IMR-90 (cell line): ENCODE measurements at regions not wholly inside any gene's neighbourhood (a gene's known extent, or its start where the extent isn't known, plus 50 kb on each side); places are given as distances from the start of the nearest gene placed in this dataset.

Experiments
- ATAC-seq: fragments of 200-7000 bp; cut with Tn5 transposase; 2 replicates; pipeline ENCODE4 v1.9.1; 2020; ENCODE audit warnings: low read depth, mild to moderate bottlenecking, moderate library complexity
- BruUV-seq: library from RNA; stranded (reverse); fragments of 400-500 nt; replicated peaks from 2 replicates; lab custom pipeline; 2021; lab: Mats Ljungman, UMichigan
- CTCF ChIA-PET: fragments of 300-600 bp; formaldehyde crosslinking; extraction: SDS; loops from one replicate; lab custom pipeline; 2021; ENCODE audit warnings: antibody characterized with exemption; lab: Yijun Ruan, JAX
- POLR2A ChIA-PET: fragments of 300-600 bp; sonication (Branson Sonifier 250); formaldehyde crosslinking; loops from one replicate; lab custom pipeline; 2022; ENCODE audit warnings: antibody characterized with exemption; ENCODE audit not compliant: unreplicated experiment; lab: Charles Lee
- DNase-seq: peaks from one replicate; pipeline ENCODE4 v3.0.0; 2013
- H2AFZ ChIP-seq: replicated peaks from 2 replicates; pipeline ENCODE3; 2013; ENCODE audit warnings: low read length, mild to moderate bottlenecking; ENCODE audit not compliant: poor library complexity
- H2AK5ac ChIP-seq: 2 replicates; pipeline ENCODE4 v1.6.1; 2013; ENCODE audit warnings: low read depth, low read length, inconsistent platforms
- H2AK9ac ChIP-seq: replicated peaks from 2 replicates; pipeline ENCODE3; 2013; ENCODE audit warnings: mild to moderate bottlenecking, low read depth, low read length, moderate library complexity; ENCODE audit not compliant: poor library complexity
- H2BK120ac ChIP-seq: 2 replicates; pipeline ENCODE4 v1.6.1; 2013; ENCODE audit warnings: low read depth, low read length, inconsistent platforms
- H2BK15ac ChIP-seq: 3 replicates; pipeline ENCODE4 v1.6.1; 2013; ENCODE audit warnings: low read depth, low read length, inconsistent platforms
- H2BK20ac ChIP-seq: 2 replicates; pipeline ENCODE4 v1.6.1; 2013; ENCODE audit warnings: low read depth, mild to moderate bottlenecking, inconsistent platforms, low read length, moderate library complexity
- H2BK5ac ChIP-seq: 2 replicates; pipeline ENCODE4 v1.6.1; 2013; ENCODE audit warnings: mild to moderate bottlenecking, low read depth, low read length, inconsistent platforms; ENCODE audit not compliant: poor library complexity, severe bottlenecking
- H3K14ac ChIP-seq: replicated peaks from 2 replicates; pipeline ENCODE4 v1.6.1; 2013; ENCODE audit warnings: low read depth, low read length, inconsistent platforms
- H3K18ac ChIP-seq: 2 replicates; pipeline ENCODE4 v1.6.1; 2013; ENCODE audit warnings: low read depth, low read length, control low read depth
- H3K23ac ChIP-seq: 2 replicates; pipeline ENCODE4 v1.6.1; 2013; ENCODE audit warnings: low read depth, low read length, inconsistent platforms
- H3K27ac ChIP-seq: 2 replicates; pipeline ENCODE4 v1.5.1; 2013; ENCODE audit warnings: mild to moderate bottlenecking, control low read depth, low read length; ENCODE audit not compliant: insufficient read depth
- H3K27me3 ChIP-seq: 2 replicates; pipeline ENCODE4 v1.6.1; 2013; ENCODE audit warnings: low read length; ENCODE audit not compliant: control insufficient read depth, insufficient read depth
- H3K36me3 ChIP-seq: 2 replicates; pipeline ENCODE4 v1.6.1; 2013; ENCODE audit warnings: low read length, mixed read lengths; ENCODE audit not compliant: control insufficient read depth, insufficient read depth
- H3K4ac ChIP-seq: 2 replicates; pipeline ENCODE4 v1.6.1; 2013; ENCODE audit warnings: low read depth, low read length, inconsistent platforms
- H3K4me1 ChIP-seq: 2 replicates; pipeline ENCODE4 v1.6.1; 2013; ENCODE audit warnings: low read length, mixed read lengths; ENCODE audit not compliant: control insufficient read depth, insufficient read depth
- H3K4me2 ChIP-seq: 2 replicates; pipeline ENCODE4 v1.6.1; 2013; ENCODE audit warnings: low read depth, mild to moderate bottlenecking, control low read depth, low read length, moderate library complexity
- H3K4me3 ChIP-seq: 2 replicates; pipeline ENCODE4 v1.5.1; 2013; ENCODE audit warnings: low read depth, mild to moderate bottlenecking, control low read depth, low read length, moderate library complexity; ENCODE audit not compliant: insufficient read depth
- H3K56ac ChIP-seq: 2 replicates; pipeline ENCODE4 v1.6.1; 2013; ENCODE audit warnings: low read length, inconsistent platforms; ENCODE audit not compliant: insufficient read depth; ENCODE audit errors: extremely low read depth
- H3K79me1 ChIP-seq, 2 experiments: 2 replicates each; pipeline ENCODE4 v1.6.1; 2013; ENCODE audit warnings: low read length in 2 of 2, inconsistent platforms in 1 of 2, low read depth in 1 of 2
- H3K9ac ChIP-seq: 2 replicates; pipeline ENCODE4 v1.6.1; 2013; ENCODE audit warnings: low read depth, low read length, control low read depth
- H3K9me1 ChIP-seq: 2 replicates; pipeline ENCODE4 v1.6.1; 2013; ENCODE audit warnings: low read length, inconsistent platforms; ENCODE audit not compliant: insufficient read depth
- H3K9me3 ChIP-seq: 2 replicates; pipeline ENCODE4 v1.6.1; 2013; ENCODE audit warnings: low read length; ENCODE audit not compliant: control insufficient read depth, insufficient read depth
- H4K20me1 ChIP-seq: 2 replicates; pipeline ENCODE4 v1.6.1; 2013; ENCODE audit warnings: low read length, inconsistent platforms; ENCODE audit not compliant: insufficient read depth
- H4K5ac ChIP-seq: 2 replicates; pipeline ENCODE4 v1.6.1; 2013; ENCODE audit warnings: mild to moderate bottlenecking, low read depth, low read length, control low read depth
- H4K8ac ChIP-seq, 2 experiments: 2 replicates each; pipeline ENCODE4 v1.6.1; 2013; ENCODE audit warnings: low read depth in 2 of 2, low read length in 2 of 2, control low read depth in 1 of 2, inconsistent platforms in 1 of 2
- H4K91ac ChIP-seq: 2 replicates; pipeline ENCODE4 v1.6.1; 2013; ENCODE audit warnings: low read depth, low read length, inconsistent platforms; ENCODE audit not compliant: insufficient read depth
- BHLHE40 ChIP-seq: fragments of 150-350 bp; IDR thresholded peaks from 2 replicates; pipeline ENCODE4 v1.6.1; 2016; ENCODE audit warnings: mild to moderate bottlenecking, low read depth, low read length
- CEBPB ChIP-seq: IDR thresholded peaks from 2 replicates; pipeline ENCODE4 v1.6.1; 2012; ENCODE audit warnings: low read depth, low read length, improper control_type of control experiment
- CTCF ChIP-seq: conservative IDR thresholded peaks from 2 replicates; pipeline ENCODE4 v1.5.1; 2012; ENCODE audit warnings: mild to moderate bottlenecking, low read depth, low read length, improper control_type of control experiment
- FOS ChIP-seq: fragments of 150-350 bp; IDR thresholded peaks from 2 replicates; pipeline ENCODE4 v1.6.1; 2016; ENCODE audit warnings: low read depth, low read length
- MAFK ChIP-seq: IDR thresholded peaks from 2 replicates; pipeline ENCODE4 v1.6.1; 2012; ENCODE audit warnings: low read depth, low read length, improper control_type of control experiment
- MAZ ChIP-seq: IDR thresholded peaks from 2 replicates; pipeline ENCODE4 v1.6.1; 2012; ENCODE audit warnings: low read depth, mild to moderate bottlenecking, low read length, improper control_type of control experiment, moderate library complexity, borderline replicate concordance
- MXI1 ChIP-seq: IDR thresholded peaks from 2 replicates; pipeline ENCODE4 v1.6.1; 2012; ENCODE audit warnings: low read depth, mild to moderate bottlenecking, low read length, moderate library complexity, borderline replicate concordance
- NFE2L2 ChIP-seq: fragments of 150-350 bp; IDR thresholded peaks from 2 replicates; pipeline ENCODE4 v1.6.1; 2016; ENCODE audit warnings: low read depth, mild to moderate bottlenecking, low read length
- POLR2A ChIP-seq: IDR thresholded peaks from 2 replicates; pipeline ENCODE4 v1.6.1; 2012; ENCODE audit warnings: mild to moderate bottlenecking, low read depth, low read length
- USF2 ChIP-seq: fragments of 150-350 bp; IDR thresholded peaks from 2 replicates; pipeline ENCODE4 v1.6.1; 2017; ENCODE audit warnings: mild to moderate bottlenecking, antibody characterized with exemption, low read length, low read depth
- WGBS, 2 experiments: methylation state at CpG; one replicate each; pipeline versions ENCODE4 v1.1.5 to v1.1.7; 2013; ENCODE audit warnings: missing lambda C conversion rate in 2 of 2; ENCODE audit not compliant: insufficient read length in 1 of 2; ENCODE audit errors: extremely low coverage in 2 of 2; 5-methylcytosine and 5-hydroxymethylcytosine counted together
- dilution Hi-C: fragments of 300-500 bp; cut with HindIII; formaldehyde crosslinking; loops from one replicate; pipeline ENCODE4 v1.14.3; 2018; ENCODE audit warnings: low sequenced_read_pairs; ENCODE audit not compliant: unreplicated experiment
- in situ Hi-C: fragments of 300-500 bp; cut with MboI; formaldehyde crosslinking; loops from 3 replicates; pipeline ENCODE4 v1.14.3; 2019; ENCODE audit warnings: low sequenced_read_pairs, inconsistent platforms, mixed read lengths
- intact Hi-C: fragments of 100-400 bp; cut with micrococcal nuclease; formaldehyde crosslinking; loops from 2 replicates; pipeline ENCODE4 v1.10.0; 2022

GRCh38 chr1:70517444-70517843 lies 106.4 kb downstream of the CTH start:
- Histone ChIP-seq H3K18ac (no peak overlapping the region), H3K56ac (no peak overlapping the region), H4K5ac (no peak overlapping the region), H3K4ac (no peak overlapping the region), H2BK120ac (no peak overlapping the region), H2AK9ac (no peak overlapping the region), H2BK20ac (no peak overlapping the region), H3K4me1 (no peaks in the 10 kb centered on the region), H4K91ac (no peak overlapping the region), H4K20me1 (no peaks in the 10 kb centered on the region), H2AFZ (no peak overlapping the region), H2BK15ac (no peak overlapping the region), H3K4me2 (no peak overlapping the region), H3K9ac (no peak overlapping the region), H3K79me1 (no peaks in the 10 kb centered on the region), H4K8ac (no peak overlapping the region), H2AK5ac (no peak overlapping the region), H3K36me3 (no peaks in the 10 kb centered on the region), H2BK5ac (no peak overlapping the region), H3K27ac (no peak overlapping the region), H3K9me3 (no peaks in the 10 kb centered on the region), H3K14ac (no peak overlapping the region), H3K9me1 (no peaks in the 10 kb centered on the region), H3K23ac (no peak overlapping the region), H3K4me3 (no peak overlapping the region), H3K27me3 (no peaks in the 10 kb centered on the region; the same call in 1 of the 2 replicates)
- WGBS, 2 experiments, result no CpG with 5 or more reads among the region's 2 CpGs
- dilution Hi-C loops (no loop called here), intact Hi-C loops (loop anchor here (10.0 kb wide), 2 partner anchors 263 to 773 kb away; no protein-coding TSS in a partner anchor), in situ Hi-C loops (loop anchor here (10.0 kb wide), 1 partner anchor 383 kb away; no protein-coding TSS in a partner anchor)
- no peak for TF ChIP-seq NFE2L2
- no peak for TF ChIP-seq CTCF
- no peak for TF ChIP-seq FOS
- TF ChIP-seq POLR2A, result no peak
- TF ChIP-seq MAZ, result no peak
- TF ChIP-seq USF2, result no peak
- no peak for TF ChIP-seq MXI1
- TF ChIP-seq BHLHE40, result no peak
- TF ChIP-seq MAFK, result no peak
- TF ChIP-seq CEBPB, result no peak
- CTCF ChIA-PET, result no interaction called here
- POLR2A ChIA-PET, result no interaction called here
- no TSS peak for BruUV-seq
- ATAC-seq (no peak), DNase-seq (no peak)
